Activated naive CD8-positive, alpha-beta T cell treated with anti-CD3 and anti-CD28 coated beads, Interleukin-2, amount 10 ng/mL, durations not matched to agents 7 days and 5 days (primary cell): ENCODE measurements at regions not wholly inside any gene's neighbourhood (a gene's known extent, or its start where the extent isn't known, plus 50 kb on each side); places are given as distances from the start of the nearest gene placed in this dataset.

Source experiments
- ATAC-seq: fragments of 150-1000 bp; cut with Tn5 transposase; one replicate; pipeline ENCODE4 v1.10.0; 2021; ENCODE audit warnings: low read depth, moderate library complexity
- POLR2A ChIA-PET: fragments of 350-600 bp; sonication (Branson Sonifier 250); formaldehyde crosslinking; loops from one replicate; lab custom pipeline; 2021; ENCODE audit warnings: antibody characterized with exemption; lab: Charles Lee
- DNase-seq: peaks from one replicate; pipeline ENCODE4 v3.0.0; 2021
- H3K27ac Mint-ChIP-seq: one replicate; pipeline ENCODE4 v1.8.0; 2022; ENCODE audit warnings: mild to moderate bottlenecking, mixed read lengths
- H3K27me3 Mint-ChIP-seq: one replicate; pipeline ENCODE4 v1.8.0; 2022; ENCODE audit warnings: mild to moderate bottlenecking, moderate library complexity, mixed read lengths
- H3K36me3 Mint-ChIP-seq: one replicate; pipeline ENCODE4 v1.8.0; 2021; ENCODE audit warnings: mild to moderate bottlenecking, mixed read lengths
- H3K4me1 Mint-ChIP-seq: one replicate; pipeline ENCODE4 v1.8.0; 2021; ENCODE audit warnings: mixed read lengths
- H3K4me3 Mint-ChIP-seq: one replicate; pipeline ENCODE4 v1.8.0; 2022; ENCODE audit warnings: mild to moderate bottlenecking, moderate library complexity, mixed read lengths
- H3K9me3 Mint-ChIP-seq: one replicate; pipeline ENCODE4 v1.8.0; 2021; ENCODE audit warnings: mixed read lengths

DNA sequence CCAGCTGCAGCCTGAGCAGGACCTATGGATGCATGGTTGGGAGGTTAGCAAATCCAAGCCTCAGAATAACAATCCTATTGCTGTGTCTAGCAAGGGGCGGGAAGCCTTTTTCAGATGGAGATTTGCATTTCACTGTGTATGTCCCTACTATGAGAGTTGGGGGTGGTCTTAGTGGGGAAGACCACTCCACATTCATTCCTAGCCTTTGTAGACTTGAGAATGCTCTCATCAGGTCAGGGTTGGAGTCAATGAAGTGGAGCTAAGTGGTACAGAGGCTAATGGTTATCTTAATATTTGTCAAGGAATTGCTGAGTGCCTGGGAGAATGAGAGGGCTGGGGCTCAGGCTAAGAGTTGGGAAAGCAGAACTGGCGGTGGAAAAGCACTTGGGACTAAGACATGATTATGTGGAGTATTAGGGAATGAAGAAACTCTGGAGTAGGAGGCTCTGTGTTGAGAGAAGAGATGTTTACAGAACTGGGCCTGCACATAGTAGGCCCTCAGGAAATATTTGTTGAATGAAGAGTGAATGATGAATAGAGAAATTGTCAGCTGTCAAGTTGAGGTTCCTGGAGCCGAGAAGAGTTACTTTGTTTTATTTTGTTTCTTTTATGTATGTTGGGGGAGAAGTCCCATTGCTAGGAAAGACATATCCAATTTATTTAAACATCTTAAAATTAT is 175.5 kb upstream of the SPRY4 start:
- peaks cover 3% of the 10 kb centered on the region for H3K4me1 Mint-ChIP-seq
- ATAC-seq (no peak), DNase-seq (no peak)
- no peaks in the 10 kb centered on the region for H3K36me3 Mint-ChIP-seq
- POLR2A ChIA-PET: no interaction called here
- H3K27me3 Mint-ChIP-seq: no peaks in the 10 kb centered on the region
- H3K27ac Mint-ChIP-seq: no peak overlapping the region
- H3K4me3 Mint-ChIP-seq: no peak overlapping the region
- peaks cover 2% of the 10 kb centered on the region for H3K9me3 Mint-ChIP-seq

DNA sequence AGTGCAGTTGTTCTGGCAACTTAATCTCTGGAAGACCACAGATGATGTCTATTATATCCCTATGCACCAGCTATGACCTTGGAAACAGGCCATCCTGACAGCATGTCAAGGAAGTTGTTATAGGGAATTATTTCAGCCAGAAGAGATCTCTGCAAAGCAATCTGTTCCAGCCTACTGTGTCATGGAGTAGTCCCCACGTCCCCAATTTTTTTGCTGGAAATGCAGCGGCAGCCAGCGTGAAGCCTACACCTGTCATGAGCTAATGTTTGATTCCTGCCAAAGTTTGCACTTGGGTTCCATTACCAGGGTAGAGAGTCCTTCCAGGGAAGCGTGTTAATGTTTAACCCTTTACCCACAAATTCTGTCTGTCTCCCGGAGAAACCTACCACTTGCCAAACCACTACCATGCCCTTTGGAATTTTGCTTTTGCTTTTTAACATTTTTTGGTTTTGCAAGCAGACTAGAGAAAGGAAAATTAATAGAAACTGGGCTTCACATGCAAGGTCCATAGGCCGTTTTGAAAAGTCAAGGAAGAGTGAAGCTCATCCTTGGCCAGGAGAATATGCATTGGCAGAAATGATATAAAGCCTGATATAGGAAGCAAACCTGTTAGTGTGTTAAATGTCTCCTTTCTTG is 174.9 kb upstream of the SPRY4 start:
- POLR2A ChIA-PET: no interaction called here
- peaks cover 3% of the 10 kb centered on the region for H3K4me1 Mint-ChIP-seq
- H3K27ac Mint-ChIP-seq: no peak overlapping the region
- no peaks in the 10 kb centered on the region for H3K36me3 Mint-ChIP-seq
- peaks cover 2% of the 10 kb centered on the region for H3K9me3 Mint-ChIP-seq
- DNase-seq (no peak), ATAC-seq (no peak)
- H3K4me3 Mint-ChIP-seq: no peak overlapping the region
- H3K27me3 Mint-ChIP-seq: no peaks in the 10 kb centered on the region

DNA sequence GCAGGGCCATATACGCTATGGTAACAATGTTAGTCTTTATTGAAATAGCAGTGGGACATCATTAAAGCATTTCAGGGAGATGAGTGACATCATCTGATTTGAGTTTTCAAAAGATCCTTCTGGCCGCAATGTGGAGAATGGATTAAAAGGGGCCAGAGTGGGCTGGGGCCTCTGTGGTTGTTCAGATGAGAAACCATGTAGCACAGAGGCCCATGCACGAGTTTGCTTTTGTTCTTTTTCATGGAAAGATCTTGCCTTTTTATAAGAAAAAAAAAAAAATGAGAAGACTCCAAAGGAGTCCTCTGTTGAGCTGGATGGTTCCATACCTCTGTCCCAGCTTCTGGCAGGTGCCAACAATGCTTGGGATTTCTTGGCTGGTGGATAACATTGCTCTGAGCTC is 173.5 kb upstream of the SPRY4 start:
- Mint-ChIP-seq H3K27ac (no peak overlapping the region), H3K4me3 (no peak overlapping the region), H3K36me3 (no peaks in the 10 kb centered on the region), H3K4me1 (no peaks in the 10 kb centered on the region), H3K9me3 (peaks cover 2% of the 10 kb centered on the region), H3K27me3 (peaks cover 2% of the 10 kb centered on the region)
- POLR2A ChIA-PET: no interaction called here
- no peak for ATAC-seq
- no peak for DNase-seq

DNA sequence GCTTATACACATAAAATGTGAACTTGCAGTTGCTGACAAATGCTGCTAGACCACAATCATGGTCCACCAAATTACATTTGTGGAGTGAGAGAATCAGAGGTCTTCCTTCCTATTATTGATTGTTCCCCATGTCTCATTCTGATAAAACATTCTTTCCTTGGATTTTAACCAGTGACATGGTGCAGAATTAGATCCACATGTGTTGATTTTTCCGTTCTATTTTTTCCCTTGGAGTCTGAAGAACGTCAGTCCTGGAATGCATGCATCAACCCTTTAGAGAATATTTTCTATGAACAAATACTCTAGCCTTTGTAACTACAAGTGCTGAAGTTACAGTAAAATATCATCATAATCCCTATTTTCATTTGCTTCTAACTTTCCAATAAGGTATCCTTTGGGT is 170.7 kb upstream of the SPRY4 start:
- peaks cover 2% of the 10 kb centered on the region for H3K9me3 Mint-ChIP-seq
- POLR2A ChIA-PET: no interaction called here
- DNase-seq (no peak), ATAC-seq (no peak)
- H3K36me3 Mint-ChIP-seq: no peaks in the 10 kb centered on the region
- H3K4me1 Mint-ChIP-seq: peaks cover 1% of the 10 kb centered on the region
- H3K27ac Mint-ChIP-seq: no peak overlapping the region
- no peak overlapping the region for H3K4me3 Mint-ChIP-seq
- peaks cover 2% of the 10 kb centered on the region for H3K27me3 Mint-ChIP-seq

DNA sequence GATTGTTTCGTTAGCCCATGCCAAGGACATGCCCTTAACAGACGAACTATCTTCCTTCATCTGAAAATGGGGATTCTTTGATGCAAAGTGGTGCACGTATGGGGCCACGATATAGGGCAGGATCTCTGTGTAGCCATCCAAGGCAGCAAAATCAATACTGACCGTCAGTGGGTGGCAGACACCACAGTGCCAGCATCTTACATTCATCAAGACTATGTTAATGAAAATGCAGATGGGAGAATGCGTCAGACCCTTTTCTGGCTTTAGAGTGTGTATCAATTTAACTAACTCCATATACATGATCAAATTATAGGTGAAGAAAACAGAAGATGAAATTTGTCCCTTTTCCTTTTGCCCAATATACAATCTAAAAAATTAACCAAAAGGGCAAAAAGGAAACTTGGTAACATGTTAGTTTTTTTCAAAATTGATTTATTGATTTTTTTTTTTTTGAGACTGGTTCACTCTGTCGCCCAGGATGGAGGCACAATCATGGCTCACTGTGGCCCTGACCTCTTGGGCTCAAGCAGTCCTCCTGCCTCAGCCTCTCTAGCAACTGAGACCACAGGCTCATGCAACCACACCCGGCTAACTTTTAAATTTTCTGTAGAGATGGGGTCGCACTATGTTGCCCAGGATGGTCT is 169.2 kb upstream of the SPRY4 start:
- H3K9me3 Mint-ChIP-seq: peaks cover 2% of the 10 kb centered on the region
- H3K4me3 Mint-ChIP-seq: no peak overlapping the region
- H3K27ac Mint-ChIP-seq: no peak overlapping the region

DNA sequence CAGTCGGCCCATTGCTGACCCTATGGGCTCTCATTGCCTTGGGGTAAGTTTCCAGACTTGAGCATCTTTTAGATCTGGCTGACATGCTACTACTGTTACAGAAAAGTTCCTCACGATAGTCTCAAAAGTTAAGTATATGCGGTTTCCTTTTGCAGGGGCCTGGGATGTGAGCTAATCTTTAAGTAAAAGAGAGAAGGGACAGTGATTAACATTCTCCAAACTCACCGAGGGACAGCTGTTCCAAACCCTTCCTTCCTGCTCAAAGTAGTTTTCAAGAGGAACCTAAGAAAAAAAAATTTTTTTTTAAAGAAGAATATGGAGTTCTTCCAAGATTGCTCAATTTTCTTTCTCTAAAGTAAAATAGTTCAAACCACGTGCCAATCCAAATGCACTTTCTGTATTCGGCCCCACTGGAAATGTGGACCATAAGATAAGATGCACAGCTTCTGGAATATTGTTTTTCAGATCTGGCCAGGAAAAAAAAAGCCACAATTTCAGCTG is 168.0 kb upstream of the SPRY4 start:
- no peak for DNase-seq
- no peak overlapping the region for H3K4me3 Mint-ChIP-seq
- no peaks in the 10 kb centered on the region for H3K9me3 Mint-ChIP-seq
- no peak for ATAC-seq
- H3K36me3 Mint-ChIP-seq: no peaks in the 10 kb centered on the region
- H3K27me3 Mint-ChIP-seq: peaks cover 2% of the 10 kb centered on the region
- H3K4me1 Mint-ChIP-seq: peaks cover 1% of the 10 kb centered on the region
- POLR2A ChIA-PET: no interaction called here
- H3K27ac Mint-ChIP-seq: no peak overlapping the region

More for the DNA sequence above, 169.2 kb upstream of the SPRY4 start:
- POLR2A ChIA-PET: no interaction called here
- DNase-seq (no peak), ATAC-seq (no peak)
- Mint-ChIP-seq H3K4me1 (peaks cover 1% of the 10 kb centered on the region), H3K36me3 (no peaks in the 10 kb centered on the region), H3K27me3 (peaks cover 2% of the 10 kb centered on the region)

DNA sequence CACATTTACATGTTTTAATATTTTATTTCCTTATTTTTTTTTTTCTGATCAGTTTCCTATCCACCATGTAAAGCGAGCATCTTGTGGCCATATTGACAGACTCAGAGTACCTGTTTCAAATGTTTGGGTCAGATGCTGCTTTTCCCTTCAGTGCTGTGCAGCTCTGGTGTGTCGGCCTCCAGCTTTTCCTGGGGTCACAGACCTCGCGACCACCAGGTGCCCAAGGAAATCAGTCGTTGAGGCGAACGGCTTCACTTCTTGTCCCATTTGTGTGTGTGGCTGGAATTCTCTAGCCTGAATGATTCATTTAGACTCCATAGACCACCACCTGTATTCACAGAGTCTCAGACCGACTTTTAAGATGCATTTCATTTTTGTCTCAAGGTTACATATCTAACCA is 166.9 kb upstream of the SPRY4 start:
- Mint-ChIP-seq H3K4me3 (no peak overlapping the region), H3K27ac (no peak overlapping the region), H3K9me3 (no peaks in the 10 kb centered on the region), H3K36me3 (no peaks in the 10 kb centered on the region), H3K4me1 (peaks cover 1% of the 10 kb centered on the region), H3K27me3 (peaks cover 2% of the 10 kb centered on the region)
- POLR2A ChIA-PET: no interaction called here
- DNase-seq (no peak), ATAC-seq (no peak)

DNA sequence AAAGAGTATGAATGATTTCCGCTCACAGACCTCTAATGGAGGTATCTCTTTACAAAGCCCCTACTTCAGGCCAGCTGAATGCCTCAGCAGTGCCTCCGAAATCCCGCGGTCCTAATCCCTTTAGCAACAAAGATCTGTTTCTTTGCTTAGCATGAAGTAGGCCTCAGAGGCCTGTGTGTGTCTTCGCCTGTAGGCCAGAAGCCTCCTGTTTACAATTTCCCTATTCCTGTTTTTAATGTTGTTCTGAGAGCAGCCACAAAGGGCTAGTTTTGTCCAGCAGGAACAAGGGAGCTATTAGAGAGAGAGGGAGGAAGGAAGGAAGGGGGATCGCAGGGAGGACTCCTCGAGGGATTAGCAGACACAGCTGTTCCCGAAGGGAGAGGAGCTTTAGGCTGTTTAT is 166.4 kb upstream of the SPRY4 start:
- Mint-ChIP-seq H3K4me1 (peaks cover 1% of the 10 kb centered on the region), H3K27me3 (peaks cover 2% of the 10 kb centered on the region), H3K4me3 (no peak overlapping the region), H3K36me3 (no peaks in the 10 kb centered on the region), H3K9me3 (no peaks in the 10 kb centered on the region), H3K27ac (no peak overlapping the region)
- POLR2A ChIA-PET: no interaction called here
- ATAC-seq (no peak), DNase-seq (no peak)

DNA sequence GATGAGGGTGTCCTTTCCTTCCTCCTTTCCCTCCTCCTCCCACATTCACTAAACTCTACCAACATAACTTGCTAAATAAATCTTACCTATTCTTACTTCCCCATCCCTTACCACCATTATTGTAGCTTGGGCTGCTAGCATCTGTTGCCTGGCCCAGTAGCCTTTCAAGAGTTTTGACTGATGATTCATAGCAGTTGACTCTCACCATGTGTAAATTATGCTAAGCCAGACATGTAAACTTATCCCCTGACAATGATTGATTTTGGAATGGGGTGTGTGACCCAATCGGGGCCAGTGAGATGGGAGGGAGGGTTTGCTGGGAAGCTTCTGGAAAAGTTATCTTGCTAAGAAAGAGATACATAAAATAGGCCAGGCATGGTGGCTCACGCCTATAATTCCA is 161.8 kb upstream of the SPRY4 start:
- DNase-seq (no peak), ATAC-seq (no peak)
- Mint-ChIP-seq H3K4me1 (no peaks in the 10 kb centered on the region), H3K27me3 (no peaks in the 10 kb centered on the region), H3K27ac (no peak overlapping the region), H3K9me3 (peaks cover 8% of the 10 kb centered on the region), H3K4me3 (no peak overlapping the region), H3K36me3 (no peaks in the 10 kb centered on the region)
- POLR2A ChIA-PET: no interaction called here

DNA sequence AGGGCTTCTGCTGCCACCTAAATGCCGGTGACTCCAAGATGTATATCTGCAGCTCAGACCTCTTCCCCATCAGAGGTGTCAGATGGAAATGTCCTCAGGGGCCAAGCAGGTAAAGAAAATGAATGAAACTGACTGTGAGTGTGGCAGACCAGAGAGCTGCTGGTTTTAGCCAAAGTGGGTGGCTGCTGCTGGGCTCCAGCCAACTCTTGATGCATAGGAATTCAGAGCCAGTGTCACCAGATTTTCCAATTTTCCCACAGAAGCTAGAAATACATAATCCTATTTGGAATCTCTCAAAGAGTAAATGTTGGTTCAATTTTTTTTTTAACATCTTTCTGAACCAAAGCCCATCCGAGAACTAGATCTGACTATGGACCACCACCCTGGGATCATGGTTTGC is 161.2 kb upstream of the SPRY4 start:
- Mint-ChIP-seq H3K27ac (no peak overlapping the region), H3K9me3 (peaks cover 11% of the 10 kb centered on the region), H3K4me1 (no peaks in the 10 kb centered on the region), H3K27me3 (no peaks in the 10 kb centered on the region), H3K36me3 (no peaks in the 10 kb centered on the region), H3K4me3 (no peak overlapping the region)
- ATAC-seq (no peak), DNase-seq (no peak)
- POLR2A ChIA-PET: no interaction called here

DNA sequence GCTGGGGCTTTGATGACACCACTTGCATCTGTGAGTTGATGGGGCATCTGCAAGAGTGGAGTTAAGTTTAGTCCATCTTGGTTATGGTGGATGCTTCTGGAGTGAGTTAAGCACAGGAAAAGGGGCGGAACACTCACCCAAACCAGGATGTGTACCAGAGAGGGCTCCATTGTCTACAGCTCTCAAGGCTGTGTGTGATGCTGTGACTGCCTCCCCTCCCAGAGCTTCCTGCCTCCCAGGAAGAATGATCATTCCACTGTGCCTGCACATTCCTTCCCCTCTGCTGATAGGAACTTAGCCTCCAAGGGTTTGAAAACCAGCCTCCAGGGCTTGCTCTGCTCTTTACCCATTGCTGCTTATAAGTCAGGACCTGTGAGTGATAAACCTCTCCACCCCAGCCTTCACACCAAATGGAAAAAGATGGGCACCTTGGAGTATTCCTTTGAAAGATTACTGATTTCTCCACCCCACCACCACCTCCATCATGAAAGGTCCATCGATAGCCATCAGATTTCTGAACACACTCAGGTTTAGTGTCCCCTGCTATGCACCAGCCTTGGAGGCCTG is 160.1 kb upstream of the SPRY4 start:
- Mint-ChIP-seq H3K4me1 (no peaks in the 10 kb centered on the region), H3K27me3 (peaks cover 2% of the 10 kb centered on the region), H3K4me3 (no peak overlapping the region), H3K9me3 (peaks cover 12% of the 10 kb centered on the region), H3K36me3 (no peaks in the 10 kb centered on the region), H3K27ac (no peak overlapping the region)
- DNase-seq (no peak), ATAC-seq (no peak)
- POLR2A ChIA-PET: no interaction called here

DNA sequence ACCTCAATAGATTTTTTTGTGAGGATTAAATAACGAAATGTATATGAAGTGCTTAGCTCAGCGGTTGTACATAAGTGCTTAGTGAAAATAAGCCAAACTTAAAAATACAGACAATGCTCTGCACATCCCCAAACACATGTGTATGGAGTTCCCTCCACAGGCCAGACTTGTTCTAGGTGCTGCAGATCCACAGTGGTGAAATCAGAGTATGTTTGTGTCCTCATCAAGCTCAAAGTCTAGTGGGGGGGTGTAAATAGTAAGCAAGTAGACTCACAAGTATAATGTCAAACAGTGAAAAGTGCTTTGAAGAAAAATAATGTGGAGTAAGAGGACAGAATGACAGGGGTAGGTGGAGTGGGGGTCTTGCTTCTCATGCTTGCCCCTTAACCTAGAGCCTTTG is 157.4 kb upstream of the SPRY4 start:
- ATAC-seq (no peak), DNase-seq (no peak)
- Mint-ChIP-seq H3K36me3 (no peaks in the 10 kb centered on the region), H3K27ac (no peak overlapping the region), H3K4me3 (no peak overlapping the region), H3K9me3 (peaks cover 21% of the 10 kb centered on the region), H3K4me1 (no peaks in the 10 kb centered on the region), H3K27me3 (peaks cover 8% of the 10 kb centered on the region)
- POLR2A ChIA-PET: no interaction called here

DNA sequence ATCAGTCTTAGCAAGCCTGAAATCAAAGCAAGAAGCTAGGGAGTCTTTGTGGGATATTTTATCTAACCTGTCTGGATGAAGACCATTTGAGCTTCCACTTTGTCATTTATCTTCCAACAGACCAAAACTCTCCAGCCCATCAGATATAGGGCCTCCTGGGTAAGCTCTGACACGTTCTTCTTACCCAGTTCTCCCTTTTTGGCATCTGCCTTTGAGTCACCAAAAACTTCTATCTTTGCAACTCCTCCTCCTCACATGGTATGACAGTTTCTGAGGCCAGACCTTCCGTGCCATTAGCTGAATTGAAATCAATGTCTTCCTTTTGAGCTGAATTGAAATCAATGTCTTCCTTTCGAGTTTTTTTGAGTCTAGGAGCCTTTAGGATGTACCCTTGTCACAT is 156.6 kb upstream of the SPRY4 start:
- POLR2A ChIA-PET: no interaction called here
- no peaks in the 10 kb centered on the region for H3K36me3 Mint-ChIP-seq
- DNase-seq (no peak), ATAC-seq (no peak)
- H3K27ac Mint-ChIP-seq: no peak overlapping the region
- peaks cover 8% of the 10 kb centered on the region for H3K27me3 Mint-ChIP-seq
- peaks cover 21% of the 10 kb centered on the region for H3K9me3 Mint-ChIP-seq
- H3K4me1 Mint-ChIP-seq: no peaks in the 10 kb centered on the region
- no peak overlapping the region for H3K4me3 Mint-ChIP-seq
